ENCODE measurements at regions not wholly inside any gene's neighbourhood (a gene's known extent, or its start where the extent isn't known, plus 50 kb on each side); places are given as distances from the start of the nearest gene placed in this dataset.

- Histone ChIP-seq H3K4me3 (ENCODE audit: low read length) (no peak overlapping the region), H3K9ac (ENCODE audit: low read length) (no peak overlapping the region), H3K9me3 (ENCODE audit: control insufficient read depth, low read depth, low read length) (no peaks in the 10 kb centered on the region), H3K4me1 (ENCODE audit: control insufficient read depth, low read depth, low read length) (no peaks in the 10 kb centered on the region), H3K27me3 (ENCODE audit: control insufficient read depth, insufficient read depth, low read length) (no peaks in the 10 kb centered on the region), H3K27ac (ENCODE audit: low read length) (no peak overlapping the region), H3K36me3 (ENCODE audit: control insufficient read depth, low read depth, low read length) (no peaks in the 10 kb centered on the region)
Observed at GRCh38 chr14:49173765-49174373, 412.3 kb downstream of the RPS29 start.

GRCh38 chr14:49164074-49164473 is 422.1 kb downstream of the RPS29 start:
- Histone ChIP-seq H3K27ac (ENCODE audit: low read length) (no peak overlapping the region), H3K4me1 (ENCODE audit: control insufficient read depth, low read depth, low read length) (no peaks in the 10 kb centered on the region), H3K9ac (ENCODE audit: low read length) (no peak overlapping the region), H3K9me3 (ENCODE audit: control insufficient read depth, low read depth, low read length) (no peaks in the 10 kb centered on the region), H3K36me3 (ENCODE audit: control insufficient read depth, low read depth, low read length) (no peaks in the 10 kb centered on the region), H3K4me3 (ENCODE audit: low read length) (no peak overlapping the region), H3K27me3 (ENCODE audit: control insufficient read depth, insufficient read depth, low read length) (no peaks in the 10 kb centered on the region)

- Histone ChIP-seq H3K27me3 (ENCODE audit: control insufficient read depth, insufficient read depth, low read length) (no peaks in the 10 kb centered on the region), H3K4me1 (ENCODE audit: control insufficient read depth, low read depth, low read length) (no peaks in the 10 kb centered on the region), H3K9me3 (ENCODE audit: control insufficient read depth, low read depth, low read length) (no peaks in the 10 kb centered on the region), H3K4me3 (ENCODE audit: low read length) (no peak overlapping the region), H3K36me3 (ENCODE audit: control insufficient read depth, low read depth, low read length) (no peaks in the 10 kb centered on the region), H3K27ac (ENCODE audit: low read length) (no peak overlapping the region), H3K9ac (ENCODE audit: low read length) (no peak overlapping the region)
Observed at GRCh38 chr14:49160983-49161382, 425.2 kb downstream of the RPS29 start.

GRCh38 chr14:49159081-49159480 is 427.1 kb downstream of the RPS29 start:
- H3K36me3 ChIP-seq (ENCODE audit: control insufficient read depth, low read depth, low read length): no peaks in the 10 kb centered on the region
- H3K4me1 ChIP-seq (ENCODE audit: control insufficient read depth, low read depth, low read length): no peaks in the 10 kb centered on the region
- H3K9me3 ChIP-seq (ENCODE audit: control insufficient read depth, low read depth, low read length): no peaks in the 10 kb centered on the region
- H3K27me3 ChIP-seq (ENCODE audit: control insufficient read depth, insufficient read depth, low read length): no peaks in the 10 kb centered on the region
- no peak overlapping the region for H3K9ac ChIP-seq (ENCODE audit: low read length)
- H3K27ac ChIP-seq (ENCODE audit: low read length): no peak overlapping the region
- no peak overlapping the region for H3K4me3 ChIP-seq (ENCODE audit: low read length)

GRCh38 chr14:49139593-49139992 is 446.6 kb downstream of the RPS29 start:
- Histone ChIP-seq H3K4me3 (ENCODE audit: low read length) (no peak overlapping the region), H3K27ac (ENCODE audit: low read length) (no peak overlapping the region), H3K9me3 (ENCODE audit: control insufficient read depth, low read depth, low read length) (no peaks in the 10 kb centered on the region), H3K9ac (ENCODE audit: low read length) (no peak overlapping the region), H3K36me3 (ENCODE audit: control insufficient read depth, low read depth, low read length) (no peaks in the 10 kb centered on the region), H3K27me3 (ENCODE audit: control insufficient read depth, insufficient read depth, low read length) (no peaks in the 10 kb centered on the region), H3K4me1 (ENCODE audit: control insufficient read depth, low read depth, low read length) (no peaks in the 10 kb centered on the region)

GRCh38 chr14:49134940-49135339 is 451.2 kb downstream of the RPS29 start:
- Histone ChIP-seq H3K27me3 (ENCODE audit: control insufficient read depth, insufficient read depth, low read length) (no peaks in the 10 kb centered on the region), H3K27ac (ENCODE audit: low read length) (no peak overlapping the region), H3K36me3 (ENCODE audit: control insufficient read depth, low read depth, low read length) (no peaks in the 10 kb centered on the region), H3K9ac (ENCODE audit: low read length) (no peak overlapping the region), H3K4me3 (ENCODE audit: low read length) (no peak overlapping the region), H3K9me3 (ENCODE audit: control insufficient read depth, low read depth, low read length) (no peaks in the 10 kb centered on the region), H3K4me1 (ENCODE audit: control insufficient read depth, low read depth, low read length) (no peaks in the 10 kb centered on the region)

- Histone ChIP-seq H3K9me3 (ENCODE audit: control insufficient read depth, low read depth, low read length) (no peaks in the 10 kb centered on the region), H3K27ac (ENCODE audit: low read length) (no peak overlapping the region), H3K4me1 (ENCODE audit: control insufficient read depth, low read depth, low read length) (no peaks in the 10 kb centered on the region), H3K4me3 (ENCODE audit: low read length) (no peak overlapping the region), H3K27me3 (ENCODE audit: control insufficient read depth, insufficient read depth, low read length) (no peaks in the 10 kb centered on the region), H3K36me3 (ENCODE audit: control insufficient read depth, low read depth, low read length) (no peaks in the 10 kb centered on the region), H3K9ac (ENCODE audit: low read length) (no peak overlapping the region)
Observed at GRCh38 chr14:49121246-49121645, 464.9 kb downstream of the RPS29 start.

GRCh38 chr14:49114161-49114893 is 471.9 kb downstream of the RPS29 start:
- Histone ChIP-seq H3K27me3 (ENCODE audit: control insufficient read depth, insufficient read depth, low read length) (no peaks in the 10 kb centered on the region), H3K36me3 (ENCODE audit: control insufficient read depth, low read depth, low read length) (no peaks in the 10 kb centered on the region), H3K4me3 (ENCODE audit: low read length) (no peak overlapping the region), H3K4me1 (ENCODE audit: control insufficient read depth, low read depth, low read length) (no peaks in the 10 kb centered on the region), H3K9me3 (ENCODE audit: control insufficient read depth, low read depth, low read length) (no peaks in the 10 kb centered on the region), H3K27ac (ENCODE audit: low read length) (no peak overlapping the region), H3K9ac (ENCODE audit: low read length) (no peak overlapping the region)

- H3K4me3 ChIP-seq (ENCODE audit: low read length): no peak overlapping the region
- H3K27ac ChIP-seq (ENCODE audit: low read length): no peak overlapping the region
- H3K9ac ChIP-seq (ENCODE audit: low read length): no peak overlapping the region
- no peaks in the 10 kb centered on the region for H3K36me3 ChIP-seq (ENCODE audit: control insufficient read depth, low read depth, low read length)
- H3K4me1 ChIP-seq (ENCODE audit: control insufficient read depth, low read depth, low read length): no peaks in the 10 kb centered on the region
- H3K27me3 ChIP-seq (ENCODE audit: control insufficient read depth, insufficient read depth, low read length): no peaks in the 10 kb centered on the region
- no peaks in the 10 kb centered on the region for H3K9me3 ChIP-seq (ENCODE audit: control insufficient read depth, low read depth, low read length)
Observed at GRCh38 chr14:49106741-49107667, 479.2 kb downstream of the RPS29 start.

- Histone ChIP-seq H3K9ac (ENCODE audit: low read length) (no peak overlapping the region), H3K27me3 (ENCODE audit: control insufficient read depth, insufficient read depth, low read length) (no peaks in the 10 kb centered on the region), H3K4me1 (ENCODE audit: control insufficient read depth, low read depth, low read length) (no peaks in the 10 kb centered on the region), H3K4me3 (ENCODE audit: low read length) (no peak overlapping the region), H3K36me3 (ENCODE audit: control insufficient read depth, low read depth, low read length) (no peaks in the 10 kb centered on the region), H3K9me3 (ENCODE audit: control insufficient read depth, low read depth, low read length) (no peaks in the 10 kb centered on the region), H3K27ac (ENCODE audit: low read length) (no peak overlapping the region)
Observed at GRCh38 chr14:49105956-49106355, 480.2 kb downstream of the RPS29 start.

GRCh38 chr14:49105512-49105911 is 480.7 kb downstream of the RPS29 start:
- Histone ChIP-seq H3K4me3 (ENCODE audit: low read length) (no peak overlapping the region), H3K4me1 (ENCODE audit: control insufficient read depth, low read depth, low read length) (no peaks in the 10 kb centered on the region), H3K27ac (ENCODE audit: low read length) (no peak overlapping the region), H3K9ac (ENCODE audit: low read length) (no peak overlapping the region), H3K36me3 (ENCODE audit: control insufficient read depth, low read depth, low read length) (no peaks in the 10 kb centered on the region), H3K9me3 (ENCODE audit: control insufficient read depth, low read depth, low read length) (no peaks in the 10 kb centered on the region), H3K27me3 (ENCODE audit: control insufficient read depth, insufficient read depth, low read length) (no peaks in the 10 kb centered on the region)
